ENCODE measurements at regions not wholly inside any gene's neighbourhood (a gene's known extent, or its start where the extent isn't known, plus 50 kb on each side); places are given as distances from the start of the nearest gene placed in this dataset.
A peak's percentile ranks its signal among the peaks of the same experiment; 100 is the strongest.

GRCh38 chr12:115044073-115044472, 360.1 kb upstream of the TBX3 start:
- CTCF ChIA-PET = no interaction called here
- ATAC-seq (peak; percentile 64 to 81; a peak in 5 of 6 replicates), DNase-seq (ENCODE audit: low read depth in 1 of 2, low spot score in 1 of 2) (peak in 1 of 2 experiments; percentile 48), FAIRE-seq (no peak)
- Histone ChIP-seq H3K27ac (no peak overlapping the region), H3K4me1 (no peaks in the 10 kb centered on the region), H3K4me3 (no peak overlapping the region), H3K9me3 (peaks cover 4% of the 10 kb centered on the region; the same call in 1 of the 3 replicates), H3K4me2 (peak overlapping the region; percentile 27; the same call in 1 of the 3 replicates)
- 50% methylated on average over 6 of the region's 6 CpGs for WGBS (ENCODE audit: missing lambda C conversion rate)
- TF ChIP-seq RCOR1 (IDR thresholded peaks at IDR 0.05; ENCODE audit: low read depth, low read length) (no peak), SREBF2 (IDR thresholded peaks at IDR 0.05) (no peak), GATA3 (IDR thresholded peaks at IDR 0.05; ENCODE audit: borderline replicate concordance) (no peak), POLR2AphosphoS2 (conservative IDR thresholded peaks at IDR 0.05; ENCODE audit: low read length) (no peak), MAZ (IDR thresholded peaks at IDR 0.05; ENCODE audit: borderline replicate concordance, low read depth, low read length) (no peak), FOSL2 (IDR thresholded peaks at IDR 0.05) (no peak), FOSL2 (CRISPR knock-in tag; IDR thresholded peaks at IDR 0.05) (no peak), REST (IDR thresholded peaks at IDR 0.05) (no peak), EP300 (IDR thresholded peaks at IDR 0.05) (no peak)
- POLR2A ChIA-PET = no interaction called here

- H3K27ac ChIP-seq = no peak overlapping the region
- POLR2A ChIA-PET = no interaction called here
- TF ChIP-seq JUNB (IDR thresholded peaks at IDR 0.05) = no peak
- TF ChIP-seq RNF2 (IDR thresholded peaks at IDR 0.05; ENCODE audit: borderline replicate concordance, low read depth) = no peak
- no peak for TF ChIP-seq MAZ (IDR thresholded peaks at IDR 0.05; ENCODE audit: borderline replicate concordance, low read depth, low read length)
- no peak for TF ChIP-seq HES2 (IDR thresholded peaks at IDR 0.05)
- TF ChIP-seq FOSB (CRISPR knock-in tag; IDR thresholded peaks at IDR 0.05) = no peak
- no peak for TF ChIP-seq RCOR1 (IDR thresholded peaks at IDR 0.05; ENCODE audit: low read depth, low read length)
- TF ChIP-seq KDM5A (IDR thresholded peaks at IDR 0.05) = no peak
- no peak for TF ChIP-seq ZFP36 (IDR thresholded peaks at IDR 0.05; ENCODE audit: borderline replicate concordance, partially characterized antibody)
- TF ChIP-seq RAD21 (conservative IDR thresholded peaks at IDR 0.05 in 1 of 2, IDR thresholded peaks at IDR 0.05 in 1 of 2) = no peak
- TF ChIP-seq CTCF (IDR thresholded peaks at IDR 0.05) = no peak
- no peak for TF ChIP-seq HOXA7 (CRISPR knock-in tag; IDR thresholded peaks at IDR 0.05)
- TF ChIP-seq MAX (IDR thresholded peaks at IDR 0.05) = no peak
- TF ChIP-seq HOXB5 (CRISPR knock-in tag; IDR thresholded peaks at IDR 0.05) = no peak
- no peak for TF ChIP-seq USF2 (IDR thresholded peaks at IDR 0.05)
- no peak for TF ChIP-seq RFX5 (IDR thresholded peaks at IDR 0.05)
- no peak for TF ChIP-seq E2F6 (IDR thresholded peaks at IDR 0.05; ENCODE audit: borderline replicate concordance, low read depth)
- DNase-seq (ENCODE audit: low read depth in 1 of 2, low spot score in 1 of 2) (no peak), ATAC-seq (no peak), FAIRE-seq (no peak)
- 55% methylated on average over 4 of the region's 4 CpGs for WGBS (ENCODE audit: missing lambda C conversion rate)
- H3K4me2 ChIP-seq = no peak overlapping the region
- H3K4me1 ChIP-seq = no peaks in the 10 kb centered on the region
- H3K9me3 ChIP-seq = peaks cover 4% of the 10 kb centered on the region; the same call in 1 of the 3 replicates
- CTCF ChIA-PET = no interaction called here
- H3K4me3 ChIP-seq = no peak overlapping the region
Measured at GRCh38 chr12:115043079-115043478, 359.1 kb upstream of the TBX3 start.

Data from A549 (cell line).